Loucy (cell line): ENCODE measurements at regions not wholly inside any gene's neighbourhood (a gene's known extent, or its start where the extent isn't known, plus 50 kb on each side); places are given as distances from the start of the nearest gene placed in this dataset.

Experiments used
- EZH2phosphoT487 ChIP-seq: fragments of 200-600 bp; IDR thresholded peaks from 2 replicates; pipeline ENCODE4 v1.6.1; 2018; ENCODE audit warnings: antibody characterized with exemption, mild to moderate bottlenecking, moderate library complexity, borderline replicate concordance
- TF ChIP-seq, protein P1 (sequence below): fragments of 200-600 bp; sonication (generic); conservative IDR thresholded peaks from 2 replicates; pipeline ENCODE4 v1.5.1; 2014; ENCODE audit warnings: mild to moderate bottlenecking, antibody characterized with exemption, low read length

DNA sequence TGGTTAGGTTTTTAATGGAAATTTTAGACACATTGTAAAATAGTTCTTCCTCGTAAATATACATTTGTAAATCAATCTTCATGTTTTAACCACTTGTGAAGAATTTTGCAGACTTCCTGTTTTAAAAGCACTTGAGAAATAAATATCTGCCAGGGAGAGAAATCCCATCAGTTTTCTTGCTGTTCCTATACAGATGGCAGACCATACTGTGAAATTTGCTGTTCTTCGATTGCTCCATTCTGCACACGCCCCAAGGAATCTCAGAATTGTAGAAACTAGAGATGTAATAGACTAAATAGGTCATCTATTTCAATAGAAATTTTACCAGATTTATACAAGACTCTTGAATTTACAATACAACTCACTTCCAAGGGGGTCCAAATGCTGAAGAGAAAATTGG, 75.8 kb upstream of the PIK3C3 start:
- TF ChIP-seq, protein P1, sequence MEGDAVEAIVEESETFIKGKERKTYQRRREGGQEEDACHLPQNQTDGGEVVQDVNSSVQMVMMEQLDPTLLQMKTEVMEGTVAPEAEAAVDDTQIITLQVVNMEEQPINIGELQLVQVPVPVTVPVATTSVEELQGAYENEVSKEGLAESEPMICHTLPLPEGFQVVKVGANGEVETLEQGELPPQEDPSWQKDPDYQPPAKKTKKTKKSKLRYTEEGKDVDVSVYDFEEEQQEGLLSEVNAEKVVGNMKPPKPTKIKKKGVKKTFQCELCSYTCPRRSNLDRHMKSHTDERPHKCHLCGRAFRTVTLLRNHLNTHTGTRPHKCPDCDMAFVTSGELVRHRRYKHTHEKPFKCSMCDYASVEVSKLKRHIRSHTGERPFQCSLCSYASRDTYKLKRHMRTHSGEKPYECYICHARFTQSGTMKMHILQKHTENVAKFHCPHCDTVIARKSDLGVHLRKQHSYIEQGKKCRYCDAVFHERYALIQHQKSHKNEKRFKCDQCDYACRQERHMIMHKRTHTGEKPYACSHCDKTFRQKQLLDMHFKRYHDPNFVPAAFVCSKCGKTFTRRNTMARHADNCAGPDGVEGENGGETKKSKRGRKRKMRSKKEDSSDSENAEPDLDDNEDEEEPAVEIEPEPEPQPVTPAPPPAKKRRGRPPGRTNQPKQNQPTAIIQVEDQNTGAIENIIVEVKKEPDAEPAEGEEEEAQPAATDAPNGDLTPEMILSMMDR, result no peak
- TF ChIP-seq EZH2phosphoT487, result no peak
